ENCODE measurements at regions not wholly inside any gene's neighbourhood (a gene's known extent, or its start where the extent isn't known, plus 50 kb on each side); places are given as distances from the start of the nearest gene placed in this dataset.

GRCh38 chr12:46958599-46959290 lies 120.7 kb upstream of the PCED1B start:
- TF ChIP-seq YBX1 (IDR thresholded peaks at IDR 0.05) (no peak), PATZ1 (CRISPR knock-in tag; IDR thresholded peaks at IDR 0.05; ENCODE audit: borderline replicate concordance) (no peak), ZNF274 (IDR thresholded peaks at IDR 0.05; ENCODE audit: borderline replicate concordance, low read depth, low read length) (no peak), CTCF (IDR thresholded peaks at IDR 0.05 in 2 of 3, conservative IDR thresholded peaks at IDR 0.05 in 1 of 3; ENCODE audit: insufficient read depth in 2 of 3, low read depth in 1 of 3, low read length in 3 of 3) (no peak), GATA2 (CRISPR knock-in tag; IDR thresholded peaks at IDR 0.05) (no peak), IRF1 (CRISPR knock-in tag; IDR thresholded peaks at IDR 0.05; ENCODE audit: borderline replicate concordance) (no peak), PCBP2 (IDR thresholded peaks at IDR 0.05; ENCODE audit: low read depth, low read length, poor library complexity, severe bottlenecking) (no peak), EP300 (IDR thresholded peaks at IDR 0.05; ENCODE audit: low read length) (no peak), SAFB2 (IDR thresholded peaks at IDR 0.05; ENCODE audit: borderline replicate concordance, low read depth, low read length, severe bottlenecking) (no peak), NBN (IDR thresholded peaks at IDR 0.05; ENCODE audit: low read depth) (no peak), KLF16 (IDR thresholded peaks at IDR 0.05) (no peak)
- TF ChIP-seq, protein P1, sequence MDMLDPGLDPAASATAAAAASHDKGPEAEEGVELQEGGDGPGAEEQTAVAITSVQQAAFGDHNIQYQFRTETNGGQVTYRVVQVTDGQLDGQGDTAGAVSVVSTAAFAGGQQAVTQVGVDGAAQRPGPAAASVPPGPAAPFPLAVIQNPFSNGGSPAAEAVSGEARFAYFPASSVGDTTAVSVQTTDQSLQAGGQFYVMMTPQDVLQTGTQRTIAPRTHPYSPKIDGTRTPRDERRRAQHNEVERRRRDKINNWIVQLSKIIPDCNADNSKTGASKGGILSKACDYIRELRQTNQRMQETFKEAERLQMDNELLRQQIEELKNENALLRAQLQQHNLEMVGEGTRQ (CRISPR knock-in tag; IDR thresholded peaks at IDR 0.05): no peak

Measured in K562 (cell line).